Suprapubic skin (tissue), 4 donors: ENCODE measurements at regions not wholly inside any gene's neighbourhood (a gene's known extent, or its start where the extent isn't known, plus 50 kb on each side); places are given as distances from the start of the nearest gene placed in this dataset.

Source experiments
- EP300 ChIP-seq: sonication (generic); formaldehyde crosslinking; IDR thresholded peaks from one replicate; pipeline ENCODE4 v1.6.1; 2017; ENCODE audit warnings: antibody characterized with exemption
- POLR2A ChIP-seq, 2 donors: fragments of 450-650 bp; IDR thresholded peaks; one replicate each; pipeline ENCODE4 v1.6.1; 2017; ENCODE audit warnings: antibody characterized with exemption in 2 of 2, mild to moderate bottlenecking in 2 of 2, moderate library complexity in 2 of 2
- POLR2AphosphoS5 ChIP-seq, 3 donors: sonication (generic); formaldehyde crosslinking; IDR thresholded peaks; one replicate each; pipeline ENCODE4 v1.6.1; 2017; ENCODE audit warnings: antibody characterized with exemption in 3 of 3
- TF ChIP-seq, protein P1 (sequence below), 2 donors: fragments of 200-600 bp in 1 of 2; fragments of 450-650 bp in 1 of 2; sonication (generic) in 1 of 2; IDR thresholded peaks; one replicate each; pipeline ENCODE4 v1.5.1; 2016 to 2019; ENCODE audit warnings: antibody characterized with exemption in 2 of 2, mild to moderate bottlenecking in 1 of 2, moderate library complexity in 1 of 2

GRCh38 chr9:108191065-108191464, 664.7 kb downstream of the ACTL7B start:
- TF ChIP-seq, protein P1, sequence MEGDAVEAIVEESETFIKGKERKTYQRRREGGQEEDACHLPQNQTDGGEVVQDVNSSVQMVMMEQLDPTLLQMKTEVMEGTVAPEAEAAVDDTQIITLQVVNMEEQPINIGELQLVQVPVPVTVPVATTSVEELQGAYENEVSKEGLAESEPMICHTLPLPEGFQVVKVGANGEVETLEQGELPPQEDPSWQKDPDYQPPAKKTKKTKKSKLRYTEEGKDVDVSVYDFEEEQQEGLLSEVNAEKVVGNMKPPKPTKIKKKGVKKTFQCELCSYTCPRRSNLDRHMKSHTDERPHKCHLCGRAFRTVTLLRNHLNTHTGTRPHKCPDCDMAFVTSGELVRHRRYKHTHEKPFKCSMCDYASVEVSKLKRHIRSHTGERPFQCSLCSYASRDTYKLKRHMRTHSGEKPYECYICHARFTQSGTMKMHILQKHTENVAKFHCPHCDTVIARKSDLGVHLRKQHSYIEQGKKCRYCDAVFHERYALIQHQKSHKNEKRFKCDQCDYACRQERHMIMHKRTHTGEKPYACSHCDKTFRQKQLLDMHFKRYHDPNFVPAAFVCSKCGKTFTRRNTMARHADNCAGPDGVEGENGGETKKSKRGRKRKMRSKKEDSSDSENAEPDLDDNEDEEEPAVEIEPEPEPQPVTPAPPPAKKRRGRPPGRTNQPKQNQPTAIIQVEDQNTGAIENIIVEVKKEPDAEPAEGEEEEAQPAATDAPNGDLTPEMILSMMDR (IDR thresholded peaks at IDR 0.05): no peak
- TF ChIP-seq POLR2AphosphoS5 (IDR thresholded peaks at IDR 0.05): no peak
- TF ChIP-seq POLR2A (IDR thresholded peaks at IDR 0.05): no peak
- no peak for TF ChIP-seq EP300
